Pancreas (tissue), 10 donors: ENCODE measurements at regions not wholly inside any gene's neighbourhood (a gene's known extent, or its start where the extent isn't known, plus 50 kb on each side); places are given as distances from the start of the nearest gene placed in this dataset.
"Not testable (repeated sequence)": the region's sequence is repeated elsewhere in the genome, so short reads cannot be mapped to it uniquely, and the experiment has no call there.

ENCODE experiments used
- ATAC-seq, 4 donors: fragments of 200-7000 bp; cut with Tn5 transposase; one replicate each; pipeline versions ENCODE4 v1.8.0 to v1.9.1; 2020; ENCODE audit warnings: mild to moderate bottlenecking in 4 of 4, moderate library complexity in 4 of 4
- DNase-seq, 6 donors: peaks; one replicate each; pipeline ENCODE4 v3.0.0-alpha.2; 2020
- FAIRE-seq: peaks from 2 replicates; lab custom pipeline; 2012; peaks lifted over from hg19 to GRCh38; lab: Jason Lieb, UNC
- H3K27ac ChIP-seq, 4 donors: fragments of 200-600 bp; sonication (generic); 1 replicate in 3 of 4; 2 replicates in 1 of 4; pipeline versions ENCODE4 v1.5.0 to v1.8.0; 2020
- H3K27me3 ChIP-seq, 4 donors: fragments of 200-600 bp; one replicate each; pipeline ENCODE4 v1.8.0; 2021
- H3K36me3 ChIP-seq, 3 donors: fragments of 200-600 bp; sonication (generic) in 1 of 3; one replicate each; pipeline versions ENCODE4 v1.5.0 to v1.8.0; 2020 to 2021
- H3K4me1 ChIP-seq, 3 donors: fragments of 200-600 bp; one replicate each; pipeline ENCODE4 v1.8.0; 2021
- H3K4me3 ChIP-seq, 4 donors: fragments of 200-600 bp; sonication (generic) in 2 of 4; one replicate each; pipeline versions ENCODE4 v1.5.0 to v1.8.0; 2020 to 2021
- H3K9me3 ChIP-seq, 4 donors: fragments of 200-600 bp; one replicate each; pipeline ENCODE4 v1.8.0; 2021
- CTCF ChIP-seq, 4 donors: fragments of 200-600 bp; sonication (generic) in 3 of 4; IDR thresholded peaks; one replicate each; pipeline versions ENCODE4 v1.5.0 to v1.8.0; 2021; ENCODE audit warnings: antibody characterized with exemption in 4 of 4
- WGBS, 2 donors: extraction: QIAGEN DNeasy Blood & Tissue Kit; methylation state at CpG; one replicate each; pipeline ENCODE4 v1.1.7; 2013; 5-methylcytosine and 5-hydroxymethylcytosine counted together
- intact Hi-C, 3 donors: fragments of 100-400 bp; cut with DNase I; formaldehyde crosslinking; loops; one replicate each; pipeline versions ENCODE4 v1.11.1 to v1.14.2; 2022
- donor health status: healthy with polysubstance abuse.
- donor health status: DM: no; HTN: no; CAD: no; lungs with moderate emphysema.
- donor health status: DM: no; HTN: no; CAD: no.
- donor health status: control.
- donor health status: control.
- donor health status: Bipolar disorder and iron deficiency.
- donor health status: DM: yes; HTN: yes; CAD: no.
- donor health status: DM: no; HTN: no; CAD: no.
- donor health status: DM: no; HTN: no; CAD: no.
- donor health status: DM: yes; HTN: yes; CAD: no.

DNA sequence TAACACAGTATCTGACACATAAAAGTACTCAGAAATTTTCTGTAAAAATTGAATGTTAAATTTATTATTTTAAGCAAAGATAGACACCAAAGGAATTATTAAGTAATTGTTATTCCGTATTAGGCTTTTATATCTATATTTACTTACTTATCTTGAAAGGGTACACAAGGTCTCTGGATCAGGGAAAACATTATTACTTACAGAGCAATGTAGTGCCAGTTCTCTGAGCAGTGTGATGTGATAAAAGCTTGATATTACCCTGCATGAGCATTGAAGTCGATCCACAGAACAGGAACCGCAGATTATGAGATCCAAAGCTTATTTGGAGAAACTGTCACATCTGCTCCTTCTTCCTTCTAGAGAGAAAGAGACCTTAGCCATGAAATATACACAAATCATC is 637.9 kb upstream of the RGS18 start:
- Histone ChIP-seq H3K36me3 (no peaks in the 10 kb centered on the region), H3K9me3 (peaks cover 0 to 4% (median 0%) of the 10 kb centered on the region in 4 donors), H3K27ac (no peak overlapping the region), H3K4me3 (no peak overlapping the region), H3K4me1 (peaks cover 0 to 6% (median 0%) of the 10 kb centered on the region in 3 donors), H3K27me3 (no peaks in the 10 kb centered on the region)
- 12 to 17% methylated on average over 3 of the region's 3 CpGs for WGBS, 2 donors
- no peak for FAIRE-seq
- ATAC-seq: peak; percentile 82 to 97 (median 86)
- DNase-seq: no peak
- intact Hi-C loops: no loop called here
- no peak for TF ChIP-seq CTCF (IDR thresholded peaks at IDR 0.05)

- not testable (repeated sequence) for H3K27ac ChIP-seq, DNase-seq, ATAC-seq
Observed at GRCh38 chr1:191525944-191526343, 632.3 kb upstream of the RGS18 start.

DNA sequence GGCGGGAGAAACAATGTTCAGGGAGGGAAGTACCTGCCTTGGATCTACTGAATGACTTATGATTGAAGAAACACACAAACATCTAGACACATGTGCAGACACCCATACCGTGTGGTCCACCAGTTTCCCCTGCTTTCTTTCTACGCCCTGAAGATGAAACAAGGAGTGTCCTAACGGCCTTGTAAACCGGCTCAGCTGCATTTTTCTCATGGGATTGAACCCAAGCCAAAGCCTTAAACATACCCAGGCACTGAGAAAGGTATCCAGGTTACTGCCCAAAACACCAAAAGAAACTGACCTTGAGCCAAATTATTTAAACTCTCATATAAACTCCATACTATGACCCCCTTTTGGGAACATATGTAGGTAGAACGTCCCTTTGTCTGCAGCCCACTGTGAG is 630.0 kb upstream of the RGS18 start:
- Histone ChIP-seq H3K36me3 (no peaks in the 10 kb centered on the region), H3K4me1 (no peaks in the 10 kb centered on the region), H3K9me3 (no peaks in the 10 kb centered on the region), H3K27ac (no peak overlapping the region), H3K27me3 (no peaks in the 10 kb centered on the region), H3K4me3 (no peak overlapping the region)
- 33 to 35% methylated on average over 6 of the region's 6 CpGs for WGBS, 2 donors
- no peak for TF ChIP-seq CTCF (IDR thresholded peaks at IDR 0.05)
- intact Hi-C loops: no loop called here
- ATAC-seq (peak in 2 of 4 donors; percentile 31 to 57), FAIRE-seq (no peak), DNase-seq (no peak)

More at GRCh38 chr1:191525944-191526343, 632.3 kb upstream of the RGS18 start:
- H3K4me1 ChIP-seq, H3K36me3 ChIP-seq, H3K27me3 ChIP-seq, intact Hi-C loops, H3K4me3 ChIP-seq, H3K9me3 ChIP-seq, FAIRE-seq: not testable (repeated sequence)
- whole genome bisulfite sequencing, 2 donors: 97 to 100% methylated on average over 5 of the region's 5 CpGs

- no peak for TF ChIP-seq CTCF (IDR thresholded peaks at IDR 0.05)
- FAIRE-seq: no peak
- DNase-seq: no peak
- no peak overlapping the region for H3K27ac ChIP-seq
- H3K4me3 ChIP-seq: no peak overlapping the region
- intact Hi-C loops: no loop called here
- no peaks in the 10 kb centered on the region for H3K36me3 ChIP-seq
- no peaks in the 10 kb centered on the region for H3K9me3 ChIP-seq
- H3K4me1 ChIP-seq: no peaks in the 10 kb centered on the region
- ATAC-seq: no peak
- H3K27me3 ChIP-seq: no peaks in the 10 kb centered on the region
Observed at GRCh38 chr1:191530928-191531327, 627.3 kb upstream of the RGS18 start.

DNA sequence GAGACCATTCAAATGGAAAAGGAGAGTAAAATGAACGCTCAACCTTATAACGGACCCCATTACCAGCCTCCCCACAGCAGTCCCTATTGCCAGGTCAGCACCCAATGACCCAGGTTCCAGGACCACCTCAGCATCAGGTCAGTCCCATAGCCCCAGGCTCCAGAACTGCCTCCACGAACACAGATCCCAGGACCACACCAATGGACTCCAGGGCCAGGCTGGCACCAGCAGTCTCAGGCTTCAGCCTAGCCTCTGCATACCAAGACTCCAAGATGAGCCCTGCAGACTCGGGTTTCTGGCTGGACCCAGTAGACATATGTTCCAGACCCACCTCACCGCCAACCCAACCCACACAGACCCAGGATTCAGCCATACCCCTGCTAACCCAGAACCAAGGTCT is 625.0 kb upstream of the RGS18 start:
- Histone ChIP-seq H3K4me1 (no peaks in the 10 kb centered on the region), H3K36me3 (no peaks in the 10 kb centered on the region), H3K9me3 (no peaks in the 10 kb centered on the region), H3K27ac (no peak overlapping the region), H3K27me3 (no peaks in the 10 kb centered on the region), H3K4me3 (no peak overlapping the region)
- intact Hi-C loops: no loop called here
- ATAC-seq (no peak), DNase-seq (peak in 1 of 6 donors; percentile 17), FAIRE-seq (no peak)
- TF ChIP-seq CTCF (IDR thresholded peaks at IDR 0.05): no peak
- 86 to 94% methylated on average over 5 of the region's 5 CpGs for WGBS, 2 donors
